ENCODE measurements at regions not wholly inside any gene's neighbourhood (a gene's known extent, or its start where the extent isn't known, plus 50 kb on each side); places are given as distances from the start of the nearest gene placed in this dataset.
"Not testable (repeated sequence)": the region's sequence is repeated elsewhere in the genome, so short reads cannot be mapped to it uniquely, and the experiment has no call there.

GRCh38 chr11:25515576-25515975 is 816.4 kb upstream of the ANO3 start:
- no peak for DNase-seq (ENCODE audit: low spot score)

GRCh38 chr11:25520459-25520858 is 811.5 kb upstream of the ANO3 start:
- DNase-seq (ENCODE audit: low spot score), result no peak

GRCh38 chr11:25527841-25528240 is 804.1 kb upstream of the ANO3 start:
- no peak for DNase-seq (ENCODE audit: low spot score)

- no peak for DNase-seq (ENCODE audit: low spot score)
These were observed 802.4 kb upstream of the ANO3 start for GRCh38 chr11:25529572-25529971.

- no peak for DNase-seq (ENCODE audit: low spot score)
These were observed 796.3 kb upstream of the ANO3 start for GRCh38 chr11:25535467-25536272.

- no peak for DNase-seq (ENCODE audit: low spot score)
These were observed 795.6 kb upstream of the ANO3 start for GRCh38 chr11:25536289-25536688.

GRCh38 chr11:25537393-25537792 is 794.5 kb upstream of the ANO3 start:
- DNase-seq (ENCODE audit: low spot score), result no peak

GRCh38 chr11:25547292-25547691 is 784.6 kb upstream of the ANO3 start:
- DNase-seq (ENCODE audit: low spot score), result no peak

- no peak for DNase-seq (ENCODE audit: low spot score)
These were observed 769.5 kb upstream of the ANO3 start for GRCh38 chr11:25562417-25562816.

GRCh38 chr11:25565846-25566245 is 766.1 kb upstream of the ANO3 start:
- no peak for DNase-seq (ENCODE audit: low spot score)

GRCh38 chr11:25566298-25567200 is 765.4 kb upstream of the ANO3 start:
- no peak for DNase-seq (ENCODE audit: low spot score)

GRCh38 chr11:25576320-25576719 is 755.6 kb upstream of the ANO3 start:
- DNase-seq (ENCODE audit: low spot score), result no peak

- DNase-seq (ENCODE audit: low spot score), result not testable (repeated sequence)
These were observed 752.4 kb upstream of the ANO3 start for GRCh38 chr11:25579554-25579953.

- DNase-seq (ENCODE audit: low spot score), result no peak
These were observed 748.3 kb upstream of the ANO3 start for GRCh38 chr11:25583596-25583995.

GRCh38 chr11:25587496-25587895 is 744.4 kb upstream of the ANO3 start:
- no peak for DNase-seq (ENCODE audit: low spot score)

GRCh38 chr11:25593221-25593620 is 738.7 kb upstream of the ANO3 start:
- DNase-seq (ENCODE audit: low spot score), result no peak

- DNase-seq (ENCODE audit: low spot score), result no peak
These were observed 735.2 kb upstream of the ANO3 start for GRCh38 chr11:25596701-25597100.

- DNase-seq (ENCODE audit: low spot score), result no peak
These were observed 734.2 kb upstream of the ANO3 start for GRCh38 chr11:25597696-25598095.

GRCh38 chr11:25602149-25602548 is 729.8 kb upstream of the ANO3 start:
- no peak for DNase-seq (ENCODE audit: low spot score)

- DNase-seq (ENCODE audit: low spot score), result no peak
These were observed 729.0 kb upstream of the ANO3 start for GRCh38 chr11:25602959-25603358.

- no peak for DNase-seq (ENCODE audit: low spot score)
These were observed 719.1 kb upstream of the ANO3 start for GRCh38 chr11:25612806-25613205.

GRCh38 chr11:25613451-25613850 is 718.5 kb upstream of the ANO3 start:
- no peak for DNase-seq (ENCODE audit: low spot score)

GRCh38 chr11:25613865-25614264 is 718.1 kb upstream of the ANO3 start:
- no peak for DNase-seq (ENCODE audit: low spot score)
